PC-3 (cell line): ENCODE measurements at regions not wholly inside any gene's neighbourhood (a gene's known extent, or its start where the extent isn't known, plus 50 kb on each side); places are given as distances from the start of the nearest gene placed in this dataset.

Experiments
- ATAC-seq: fragments of 200-7000 bp; cut with Tn5 transposase; 2 replicates; pipeline ENCODE4 v1.9.1; 2020; ENCODE audit warnings: mild to moderate bottlenecking, moderate library complexity
- BruUV-seq: library from RNA; stranded (reverse); fragments of 400-500 nt; replicated peaks from 2 replicates; lab custom pipeline; 2021; lab: Mats Ljungman, UMichigan
- CTCF ChIA-PET: fragments of 300-600 bp; sonication (Branson Sonifier 250); formaldehyde crosslinking; loops from one replicate; lab custom pipeline; 2022; ENCODE audit warnings: antibody characterized with exemption; lab: Charles Lee
- POLR2A ChIA-PET: fragments of 300-600 bp; sonication (Branson Sonifier 250); formaldehyde crosslinking; loops from one replicate; lab custom pipeline; 2022; ENCODE audit warnings: antibody characterized with exemption; ENCODE audit not compliant: unreplicated experiment; lab: Charles Lee
- DNase-seq: peaks from one replicate; pipeline ENCODE4 v3.0.0-alpha.2; 2015
- H2AFZ ChIP-seq: fragments of 300-600 bp; sonication (generic); 2 replicates; pipeline ENCODE4 v1.6.0; 2016; ENCODE audit warnings: antibody characterized with exemption, low read length
- H3F3A ChIP-seq: fragments of 300-600 bp; sonication (generic); one replicate; pipeline ENCODE4 v1.6.0; 2017; ENCODE audit warnings: antibody characterized with exemption, low read length, control low read depth, mild to moderate bottlenecking; ENCODE audit not compliant: unreplicated experiment
- H3K27ac ChIP-seq: fragments of 300-600 bp; sonication (generic); 2 replicates; pipeline ENCODE4 v1.5.1; 2016; ENCODE audit warnings: mild to moderate bottlenecking, low read length
- H3K27me3 ChIP-seq: fragments of 300-600 bp; sonication (generic); 2 replicates; pipeline ENCODE4 v1.6.1; 2016; ENCODE audit warnings: low read length, mixed read lengths
- H3K36me3 ChIP-seq: fragments of 300-600 bp; sonication (generic); 2 replicates; pipeline ENCODE4 v1.6.1; 2016; ENCODE audit warnings: low read depth, mixed run types, low read length, mixed read lengths
- H3K4me1 ChIP-seq: fragments of 300-600 bp; sonication (generic); 2 replicates; pipeline ENCODE4 v1.5.1; 2016; ENCODE audit warnings: low read length; ENCODE audit not compliant: insufficient read depth
- H3K4me2 ChIP-seq: fragments of 300-600 bp; sonication (generic); 2 replicates; pipeline ENCODE4 v1.6.0; 2016; ENCODE audit warnings: low read length
- H3K4me3 ChIP-seq: fragments of 300-600 bp; sonication (generic); 2 replicates; pipeline ENCODE4 v1.5.1; 2016; ENCODE audit warnings: mild to moderate bottlenecking, low read length, mixed read lengths
- H3K79me2 ChIP-seq: fragments of 300-600 bp; sonication (generic); 2 replicates; pipeline ENCODE4 v1.6.1; 2017; ENCODE audit warnings: low read length, mixed read lengths
- H3K9ac ChIP-seq: fragments of 300-600 bp; sonication (generic); 2 replicates; pipeline ENCODE4 v1.6.0; 2016; ENCODE audit warnings: mild to moderate bottlenecking, low read length
- H3K9me2 ChIP-seq: fragments of 300-600 bp; sonication (generic); replicated peaks from 2 replicates; pipeline ENCODE4 v1.6.1; 2016; ENCODE audit warnings: mixed run types, low read length, mixed read lengths
- H3K9me3 ChIP-seq: fragments of 300-600 bp; sonication (generic); 2 replicates; pipeline ENCODE4 v1.6.1; 2016; ENCODE audit warnings: low read length, mixed read lengths
- H4K20me1 ChIP-seq: fragments of 300-600 bp; sonication (generic); 2 replicates; pipeline ENCODE4 v1.6.1; 2016; ENCODE audit warnings: low read length, mixed read lengths
- EZH2 ChIP-seq: fragments of 300-600 bp; sonication (generic); IDR thresholded peaks from one replicate; pipeline ENCODE4 v1.6.1; 2017; ENCODE audit warnings: antibody characterized with exemption, mild to moderate bottlenecking, low read length; ENCODE audit not compliant: unreplicated experiment
- EZH2phosphoT487 ChIP-seq: fragments of 300-600 bp; sonication (generic); IDR thresholded peaks from 2 replicates; pipeline ENCODE4 v1.6.1; 2018; ENCODE audit warnings: mild to moderate bottlenecking, antibody characterized with exemption, low read length, borderline replicate concordance
- intact Hi-C: fragments of 100-400 bp; cut with micrococcal nuclease; formaldehyde crosslinking; loops from 2 replicates; pipeline ENCODE4 v1.9.0; 2023
- TF ChIP-seq, protein P1 (sequence below): fragments of 300-600 bp; sonication (generic); conservative IDR thresholded peaks from 2 replicates; pipeline ENCODE4 v1.5.1; 2017; ENCODE audit warnings: antibody characterized with exemption, low read depth, mild to moderate bottlenecking, low read length

DNA sequence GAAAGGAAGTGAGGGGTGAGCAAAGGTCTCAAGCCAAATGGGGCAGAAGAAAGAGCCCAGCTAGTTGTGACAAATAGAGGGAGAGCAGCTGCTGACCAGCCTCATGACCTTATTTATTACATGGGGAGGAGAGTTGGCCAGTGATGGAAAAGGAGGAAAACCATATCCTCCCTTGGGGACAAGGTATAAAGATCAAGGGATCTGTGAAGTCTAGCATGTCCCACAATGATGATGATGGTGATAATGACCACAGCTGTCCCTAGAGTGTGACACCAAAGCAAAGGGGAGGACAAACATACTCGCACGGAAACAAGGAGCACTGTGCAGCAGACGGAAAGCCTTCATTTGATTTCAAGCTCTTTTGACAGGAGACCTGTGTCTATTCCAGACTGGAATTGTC, 190.4 kb upstream of the MCHR2 start:
- H3K4me3 ChIP-seq, result no peak overlapping the region

DNA sequence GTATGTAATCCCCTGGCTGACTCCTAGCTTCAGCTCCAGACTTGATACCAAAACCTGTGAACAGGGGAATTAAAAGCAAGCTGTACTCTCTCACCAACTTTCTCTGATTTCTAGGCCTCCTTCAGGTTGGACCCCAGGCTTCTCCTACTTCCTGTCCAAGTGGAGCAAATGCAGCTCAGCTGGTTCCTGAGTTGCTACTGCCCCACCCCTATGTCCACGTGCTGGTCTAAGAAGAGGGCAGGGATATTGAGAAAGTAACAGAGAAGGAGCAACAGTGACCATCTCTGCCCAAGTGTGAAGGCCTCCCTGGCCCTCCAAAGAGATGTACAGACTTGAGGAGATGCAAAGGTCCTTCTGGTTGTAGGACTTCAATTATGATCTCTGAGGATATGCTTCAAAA, 188.3 kb upstream of the MCHR2 start:
- POLR2A ChIA-PET, result no interaction called here
- no peaks in the 10 kb centered on the region for H3K27me3 ChIP-seq
- H3K9ac ChIP-seq, result no peak overlapping the region
- no peaks in the 10 kb centered on the region for H4K20me1 ChIP-seq
- H3K79me2 ChIP-seq, result no peaks in the 10 kb centered on the region
- no peak overlapping the region for H2AFZ ChIP-seq
- no peaks in the 10 kb centered on the region for H3K9me3 ChIP-seq
- peaks cover 19% of the 10 kb centered on the region for H3K4me1 ChIP-seq
- H3F3A ChIP-seq, result no peaks in the 10 kb centered on the region
- no peak overlapping the region for H3K4me2 ChIP-seq
- CTCF ChIA-PET, result no interaction called here
- intact Hi-C loops, result no loop called here
- no peaks in the 10 kb centered on the region for H3K36me3 ChIP-seq
- DNase-seq (no peak), ATAC-seq (no peak)
- H3K9me2 ChIP-seq, result no peaks in the 10 kb centered on the region
- TF ChIP-seq EZH2phosphoT487 (no peak), EZH2 (no peak)
- TF ChIP-seq, protein P1, sequence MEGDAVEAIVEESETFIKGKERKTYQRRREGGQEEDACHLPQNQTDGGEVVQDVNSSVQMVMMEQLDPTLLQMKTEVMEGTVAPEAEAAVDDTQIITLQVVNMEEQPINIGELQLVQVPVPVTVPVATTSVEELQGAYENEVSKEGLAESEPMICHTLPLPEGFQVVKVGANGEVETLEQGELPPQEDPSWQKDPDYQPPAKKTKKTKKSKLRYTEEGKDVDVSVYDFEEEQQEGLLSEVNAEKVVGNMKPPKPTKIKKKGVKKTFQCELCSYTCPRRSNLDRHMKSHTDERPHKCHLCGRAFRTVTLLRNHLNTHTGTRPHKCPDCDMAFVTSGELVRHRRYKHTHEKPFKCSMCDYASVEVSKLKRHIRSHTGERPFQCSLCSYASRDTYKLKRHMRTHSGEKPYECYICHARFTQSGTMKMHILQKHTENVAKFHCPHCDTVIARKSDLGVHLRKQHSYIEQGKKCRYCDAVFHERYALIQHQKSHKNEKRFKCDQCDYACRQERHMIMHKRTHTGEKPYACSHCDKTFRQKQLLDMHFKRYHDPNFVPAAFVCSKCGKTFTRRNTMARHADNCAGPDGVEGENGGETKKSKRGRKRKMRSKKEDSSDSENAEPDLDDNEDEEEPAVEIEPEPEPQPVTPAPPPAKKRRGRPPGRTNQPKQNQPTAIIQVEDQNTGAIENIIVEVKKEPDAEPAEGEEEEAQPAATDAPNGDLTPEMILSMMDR, result no peak
- no peak overlapping the region for H3K4me3 ChIP-seq
- no peak overlapping the region for H3K27ac ChIP-seq
- BruUV-seq, result no TSS peak

More for the DNA sequence above, 190.4 kb upstream of the MCHR2 start:
- Histone ChIP-seq H3K79me2 (no peaks in the 10 kb centered on the region), H3F3A (no peaks in the 10 kb centered on the region), H3K27ac (no peak overlapping the region), H3K9me3 (no peaks in the 10 kb centered on the region), H4K20me1 (no peaks in the 10 kb centered on the region), H3K27me3 (no peaks in the 10 kb centered on the region), H3K9me2 (no peaks in the 10 kb centered on the region), H2AFZ (no peak overlapping the region), H3K4me1 (peaks cover 10% of the 10 kb centered on the region), H3K4me2 (no peak overlapping the region), H3K36me3 (no peaks in the 10 kb centered on the region), H3K9ac (no peak overlapping the region)
- no peak for DNase-seq
- ChIA-PET POLR2A (no interaction called here), CTCF (no interaction called here)
- no TSS peak for BruUV-seq
- no peak for ATAC-seq
- TF ChIP-seq EZH2 (no peak), EZH2phosphoT487 (no peak)
- TF ChIP-seq, protein P1, result no peak
- intact Hi-C loops, result no loop called here

DNA sequence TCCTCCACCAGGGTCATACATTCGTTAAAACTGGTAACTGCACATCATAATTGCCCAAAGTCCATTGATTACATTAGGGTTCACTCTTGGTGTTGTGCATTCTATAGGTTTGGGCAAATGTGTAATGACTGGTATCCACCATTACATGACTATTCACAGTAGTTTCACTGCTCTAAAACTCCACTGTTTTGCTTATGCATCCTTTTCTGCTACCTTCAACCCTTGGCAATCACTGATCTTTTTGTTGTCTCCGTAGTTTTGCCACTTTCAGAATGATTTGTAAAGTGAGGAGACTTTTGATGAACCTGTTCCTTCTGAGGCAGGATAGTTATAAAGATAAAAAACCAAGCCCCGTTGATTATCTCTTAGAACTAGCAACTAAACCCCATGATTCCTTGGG, 187.3 kb upstream of the MCHR2 start:
- Histone ChIP-seq H3K27ac (no peak overlapping the region), H3K9me3 (no peaks in the 10 kb centered on the region), H3K4me3 (no peak overlapping the region), H2AFZ (no peak overlapping the region), H3K9ac (no peak overlapping the region), H3K9me2 (no peaks in the 10 kb centered on the region), H4K20me1 (no peaks in the 10 kb centered on the region), H3K79me2 (no peaks in the 10 kb centered on the region), H3K4me1 (peaks cover 29% of the 10 kb centered on the region), H3K36me3 (no peaks in the 10 kb centered on the region), H3K27me3 (no peaks in the 10 kb centered on the region), H3K4me2 (no peak overlapping the region), H3F3A (no peaks in the 10 kb centered on the region)
- ATAC-seq (no peak), DNase-seq (no peak)
- TF ChIP-seq, protein P1, result no peak
- TF ChIP-seq EZH2phosphoT487 (no peak), EZH2 (no peak)
- POLR2A ChIA-PET, result no interaction called here
- CTCF ChIA-PET, result no interaction called here
- BruUV-seq, result no TSS peak
- intact Hi-C loops, result no loop called here
